Transverse colon (tissue), 4 donors: ENCODE measurements at regions not wholly inside any gene's neighbourhood (a gene's known extent, or its start where the extent isn't known, plus 50 kb on each side); places are given as distances from the start of the nearest gene placed in this dataset.
"Not testable (repeated sequence)": the region's sequence is repeated elsewhere in the genome, so short reads cannot be mapped to it uniquely, and the experiment has no call there.

Source experiments
- EP300 ChIP-seq: sonication (generic); formaldehyde crosslinking; IDR thresholded peaks from one replicate; pipeline ENCODE4 v1.6.1; 2017; ENCODE audit warnings: antibody characterized with exemption, low read depth
- POLR2A ChIP-seq: fragments of 450-650 bp; IDR thresholded peaks from one replicate; pipeline ENCODE4 v1.6.1; 2016; ENCODE audit warnings: antibody characterized with exemption, mild to moderate bottlenecking, moderate library complexity
- POLR2AphosphoS5 ChIP-seq, 3 donors: sonication (generic); formaldehyde crosslinking; IDR thresholded peaks; one replicate each; pipeline ENCODE4 v1.6.1; 2016; ENCODE audit warnings: antibody characterized with exemption in 3 of 3
- TF ChIP-seq, protein P1 (sequence below), 5 experiments: fragments of 200-600 bp in 3 of 5; fragments of 450-650 bp in 2 of 5; sonication (generic) in 3 of 5; IDR thresholded peaks; 1 replicate in 2 of 5; 2 replicates in 3 of 5; pipeline ENCODE4 v1.5.1; 2016 to 2017; ENCODE audit warnings: antibody characterized with exemption in 5 of 5, inconsistent platforms in 3 of 5, mild to moderate bottlenecking in 2 of 5, moderate library complexity in 1 of 5

DNA sequence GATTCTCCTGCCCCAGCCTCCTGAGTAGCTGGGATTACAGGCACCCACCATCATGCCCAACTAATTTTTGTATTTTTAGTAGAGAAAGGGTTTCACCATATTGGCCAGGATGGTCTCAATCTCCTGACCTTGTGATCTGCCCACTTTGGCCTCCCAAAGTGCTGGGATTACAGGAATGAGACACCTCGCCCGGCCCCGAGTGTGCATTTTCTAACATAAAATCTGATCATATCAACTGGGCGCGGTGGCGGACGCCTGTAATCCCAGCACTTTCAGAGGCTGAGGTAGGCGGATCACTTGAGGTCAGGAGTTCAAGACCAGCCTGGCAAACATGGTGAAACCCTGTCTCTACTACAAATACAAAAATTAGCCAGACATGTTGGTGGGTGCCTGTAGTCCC is 745.5 kb upstream of the TPTE start:
- TF ChIP-seq POLR2A; POLR2AphosphoS5 (IDR thresholded peaks at IDR 0.05); EP300: not testable (repeated sequence)
- TF ChIP-seq, protein P1, sequence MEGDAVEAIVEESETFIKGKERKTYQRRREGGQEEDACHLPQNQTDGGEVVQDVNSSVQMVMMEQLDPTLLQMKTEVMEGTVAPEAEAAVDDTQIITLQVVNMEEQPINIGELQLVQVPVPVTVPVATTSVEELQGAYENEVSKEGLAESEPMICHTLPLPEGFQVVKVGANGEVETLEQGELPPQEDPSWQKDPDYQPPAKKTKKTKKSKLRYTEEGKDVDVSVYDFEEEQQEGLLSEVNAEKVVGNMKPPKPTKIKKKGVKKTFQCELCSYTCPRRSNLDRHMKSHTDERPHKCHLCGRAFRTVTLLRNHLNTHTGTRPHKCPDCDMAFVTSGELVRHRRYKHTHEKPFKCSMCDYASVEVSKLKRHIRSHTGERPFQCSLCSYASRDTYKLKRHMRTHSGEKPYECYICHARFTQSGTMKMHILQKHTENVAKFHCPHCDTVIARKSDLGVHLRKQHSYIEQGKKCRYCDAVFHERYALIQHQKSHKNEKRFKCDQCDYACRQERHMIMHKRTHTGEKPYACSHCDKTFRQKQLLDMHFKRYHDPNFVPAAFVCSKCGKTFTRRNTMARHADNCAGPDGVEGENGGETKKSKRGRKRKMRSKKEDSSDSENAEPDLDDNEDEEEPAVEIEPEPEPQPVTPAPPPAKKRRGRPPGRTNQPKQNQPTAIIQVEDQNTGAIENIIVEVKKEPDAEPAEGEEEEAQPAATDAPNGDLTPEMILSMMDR (IDR thresholded peaks at IDR 0.05): not testable (repeated sequence)
